Hindlimb muscle (tissue), 1 donor: ENCODE measurements at regions not wholly inside any gene's neighbourhood (a gene's known extent, or its start where the extent isn't known, plus 50 kb on each side); places are given as distances from the start of the nearest gene placed in this dataset.

Source experiments
- DNase-seq: peaks from one replicate; pipeline ENCODE4 v3.0.0-alpha.2; 2013

GRCh38 chr3:162760789-162761188 lies 1264.2 kb downstream of the OTOL1 start:
- DNase-seq = no peak

DNA sequence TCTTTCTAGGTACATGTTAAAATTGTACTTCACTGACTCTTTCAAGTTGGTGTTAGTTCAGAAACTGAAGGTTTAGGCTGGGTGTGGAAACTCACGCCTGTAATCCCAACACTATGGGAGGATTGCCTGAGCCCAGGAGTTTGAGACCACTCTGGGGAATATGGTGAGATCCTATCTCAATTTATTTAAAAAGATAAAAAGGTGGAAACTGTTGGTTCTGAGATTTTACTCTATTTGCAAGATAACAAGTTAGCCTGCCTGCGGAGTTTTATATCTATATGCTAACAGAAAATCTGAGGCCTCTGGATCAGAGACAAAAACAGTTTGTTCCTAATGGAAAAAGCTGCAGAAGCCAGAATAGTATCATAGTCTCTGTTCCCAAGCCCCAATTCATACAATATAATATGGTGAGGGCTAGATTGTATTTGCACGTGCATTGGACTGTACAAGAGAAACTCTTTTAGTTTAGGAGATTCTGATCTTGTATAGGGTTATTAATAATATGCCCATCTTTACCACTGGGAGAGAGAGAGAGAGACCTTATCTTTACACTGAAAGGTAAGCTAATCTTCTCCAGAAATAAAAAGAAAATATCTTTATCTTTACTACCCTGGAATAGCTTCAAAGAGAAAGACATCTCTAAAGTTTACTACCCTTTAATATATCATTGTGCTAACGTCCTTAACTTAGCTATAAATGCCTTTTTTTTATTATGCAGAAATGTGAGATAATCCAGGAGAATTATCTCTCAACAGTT lies 1267.6 kb downstream of the OTOL1 start:
- peak; percentile 27 for DNase-seq

- DNase-seq = no peak
Measured at GRCh38 chr3:162764808-162765071, 1268.1 kb downstream of the OTOL1 start.

DNA sequence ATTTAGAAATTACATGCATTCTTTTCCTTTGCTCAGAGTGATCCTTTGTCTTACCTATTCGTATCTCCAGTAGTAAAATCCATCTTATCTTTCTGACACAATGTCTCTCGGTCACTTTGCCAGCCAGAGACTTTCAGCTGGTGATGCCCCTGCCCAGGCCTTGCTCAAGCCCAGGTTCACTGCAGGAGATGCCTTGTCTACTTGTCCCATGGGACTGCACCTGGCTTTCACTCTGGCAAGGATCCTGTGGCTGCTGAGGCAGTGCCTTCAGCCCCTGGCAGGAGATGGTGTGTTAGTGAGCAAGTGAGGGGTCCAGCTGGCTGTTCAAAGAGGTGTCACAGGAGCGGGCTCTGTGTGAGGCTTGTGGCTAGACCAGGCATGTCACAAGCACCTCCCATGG lies 1268.9 kb downstream of the OTOL1 start:
- DNase-seq = no peak

- DNase-seq = no peak
Measured at GRCh38 chr3:162769564-162769963, 1273.0 kb downstream of the OTOL1 start.

- peak; percentile 21 for DNase-seq
Measured at GRCh38 chr3:162770551-162770950, 1273.9 kb downstream of the OTOL1 start.

DNA sequence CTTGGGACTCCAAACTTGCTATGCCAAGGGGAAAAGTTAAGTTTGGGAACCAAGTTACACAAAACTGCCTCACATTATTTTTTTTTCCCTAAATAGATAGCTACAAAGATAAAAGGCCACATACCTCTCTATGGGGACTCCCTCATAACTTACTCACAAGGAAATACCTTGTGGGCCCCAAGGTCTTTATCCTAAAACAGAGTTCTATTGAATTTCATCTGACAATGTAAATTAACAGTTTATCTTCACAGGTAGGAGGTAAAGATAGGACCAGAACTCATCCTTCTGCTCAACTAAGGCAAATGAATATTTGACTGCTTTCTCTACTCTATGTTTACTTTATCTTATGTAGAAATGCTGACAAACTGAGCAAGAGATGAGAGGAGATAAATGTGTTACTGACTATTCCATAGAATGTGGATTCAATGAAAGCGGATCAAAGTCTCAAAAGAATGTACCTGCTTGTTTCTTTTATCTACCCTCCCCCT lies 1278.0 kb downstream of the OTOL1 start:
- no peak for DNase-seq

GRCh38 chr3:162776148-162776547 lies 1279.5 kb downstream of the OTOL1 start:
- no peak for DNase-seq

GRCh38 chr3:162777118-162777517 lies 1280.5 kb downstream of the OTOL1 start:
- no peak for DNase-seq

DNA sequence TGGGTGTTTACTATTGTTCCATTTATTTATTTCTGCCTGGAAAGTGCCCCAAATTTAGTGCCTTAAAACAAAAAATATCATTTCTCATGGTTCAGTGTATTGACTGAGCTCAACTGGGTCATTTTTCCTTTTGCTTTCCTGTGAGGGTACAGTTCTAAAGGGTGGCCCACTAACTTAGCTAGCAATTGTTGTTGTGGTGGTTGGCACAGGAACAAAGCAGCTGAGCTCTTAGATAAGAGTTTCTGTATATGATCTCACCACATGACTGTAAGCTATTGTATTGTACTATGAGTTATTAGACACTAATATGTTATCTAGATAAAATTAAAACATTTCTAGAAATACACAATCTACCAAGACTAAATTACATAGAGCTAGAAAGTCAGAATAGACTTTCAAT lies 1283.7 kb downstream of the OTOL1 start:
- no peak for DNase-seq

DNA sequence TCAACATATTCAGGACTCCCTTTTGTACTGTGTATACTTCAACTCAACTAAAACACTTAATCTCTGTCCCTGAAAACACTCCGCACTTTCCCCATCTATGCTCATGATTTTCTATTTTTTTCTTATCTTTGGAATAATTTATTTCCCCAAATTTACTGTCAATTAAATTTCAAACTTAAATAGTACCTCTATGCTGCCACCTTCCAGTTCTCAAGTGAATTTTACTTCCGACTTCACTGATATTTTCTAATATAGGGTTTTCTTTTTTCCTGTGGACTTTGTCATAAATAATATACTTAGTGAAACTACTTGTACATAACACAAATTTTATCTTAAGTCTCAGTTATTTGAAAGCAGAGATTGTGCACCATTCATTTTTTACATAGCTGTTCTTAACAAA lies 1303.3 kb downstream of the OTOL1 start:
- no peak for DNase-seq

DNA sequence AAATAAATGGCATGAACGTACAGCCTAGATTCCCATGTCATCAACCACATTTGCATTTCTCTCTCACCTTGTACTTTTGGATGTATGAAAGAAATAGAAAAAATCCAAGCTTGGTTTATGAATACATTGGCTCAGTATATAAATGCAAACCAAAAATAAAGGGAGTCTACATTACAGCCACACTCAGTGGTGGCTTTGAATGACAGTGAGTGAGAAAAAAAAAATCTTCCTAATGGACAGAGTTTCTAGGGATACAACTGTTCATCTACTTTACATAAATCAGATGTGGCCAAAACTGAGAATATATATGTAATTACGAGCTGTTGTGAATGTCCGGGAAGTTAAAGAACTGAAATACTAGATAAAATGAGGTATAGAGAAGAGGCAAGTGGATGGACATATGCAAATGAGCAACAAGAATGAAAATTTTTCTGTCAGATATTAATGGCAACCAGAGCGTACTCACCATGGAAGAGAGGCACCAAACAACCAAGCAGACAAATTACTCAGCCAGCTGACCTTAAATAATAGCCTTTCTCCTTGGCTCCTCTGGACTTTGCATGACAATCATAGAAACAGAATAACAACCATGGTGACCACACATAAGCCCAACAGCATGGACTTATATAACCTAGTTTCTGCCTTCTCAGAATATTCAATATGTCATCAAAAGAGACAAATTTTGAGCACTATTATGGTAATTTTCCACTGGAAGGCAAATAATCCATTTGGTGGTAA lies 1305.8 kb downstream of the OTOL1 start:
- DNase-seq = no peak

- DNase-seq = no peak
Measured at GRCh38 chr3:162810776-162811175, 1314.2 kb downstream of the OTOL1 start.

DNA sequence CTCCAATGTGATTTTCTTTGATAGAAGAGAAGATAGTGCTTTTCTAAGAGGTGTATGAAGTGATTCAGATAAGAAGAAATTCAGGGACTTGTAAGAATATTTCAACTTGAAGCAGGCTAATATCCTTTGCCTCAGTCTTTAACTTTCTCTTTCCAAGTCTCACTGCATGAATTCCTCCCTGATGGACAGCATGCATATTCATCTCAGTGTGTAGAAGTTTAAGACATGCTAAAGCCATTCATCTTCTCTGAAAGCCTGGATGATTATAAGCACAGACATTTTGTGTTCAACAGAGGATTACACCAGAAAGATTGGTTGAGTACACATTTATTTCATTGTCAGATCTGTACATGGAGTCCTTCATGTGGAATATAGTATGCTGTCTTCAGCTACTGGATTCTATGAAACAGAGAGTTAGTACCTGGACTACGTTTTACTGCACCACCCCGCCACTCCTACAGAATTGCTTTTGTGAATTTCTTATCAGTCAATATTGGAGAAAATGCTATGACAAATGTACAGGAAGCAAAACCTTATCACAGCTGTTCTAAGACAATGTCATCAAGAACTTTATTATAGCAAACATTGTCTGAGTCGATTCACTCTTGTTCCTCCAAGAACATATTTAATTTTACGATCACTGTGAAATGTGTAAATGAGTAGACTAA lies 1346.1 kb downstream of the OTOL1 start:
- DNase-seq = no peak

DNA sequence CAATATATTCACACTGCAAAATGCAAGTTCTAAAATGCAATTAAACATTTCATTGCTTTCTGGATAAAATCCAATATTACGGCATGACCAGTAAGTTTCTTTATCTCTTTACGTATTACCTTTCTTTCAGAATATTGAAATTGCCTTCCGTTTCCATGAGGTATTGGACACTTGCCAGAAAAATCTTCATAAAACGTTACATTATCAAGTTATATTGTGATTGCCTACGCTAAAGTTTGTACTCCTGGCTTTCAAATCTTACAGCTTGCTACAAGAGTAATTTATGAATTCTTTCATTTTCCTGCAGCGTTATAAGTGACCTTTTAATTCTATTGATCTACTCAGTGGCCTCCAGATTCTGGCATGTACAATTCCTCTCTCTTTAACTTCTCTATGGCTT lies 1349.3 kb downstream of the OTOL1 start:
- DNase-seq = no peak

- DNase-seq = no peak
Measured at GRCh38 chr3:162847511-162847910, 1350.9 kb downstream of the OTOL1 start.

- no peak for DNase-seq
Measured at GRCh38 chr3:162863579-162863978, 1367.0 kb downstream of the OTOL1 start.

DNA sequence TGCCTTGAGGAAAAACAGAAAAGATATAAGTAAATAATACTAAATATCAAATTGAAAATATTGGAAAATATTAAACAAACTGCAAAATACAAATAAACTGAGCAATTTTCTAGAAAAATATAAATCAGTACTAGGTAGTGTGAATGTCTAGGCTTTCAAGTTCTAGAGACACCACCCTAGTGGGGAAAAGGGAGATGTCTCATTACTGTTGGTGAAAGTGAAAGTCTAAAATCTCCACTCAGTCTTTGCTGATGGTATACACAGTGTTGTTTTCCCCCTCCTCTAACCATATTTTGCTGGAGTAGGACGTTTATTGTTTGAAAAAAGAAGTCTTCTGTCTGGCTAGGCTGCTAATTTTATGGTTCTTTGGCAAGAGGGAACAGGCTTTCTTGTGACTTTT lies 1368.9 kb downstream of the OTOL1 start:
- no peak for DNase-seq

DNA sequence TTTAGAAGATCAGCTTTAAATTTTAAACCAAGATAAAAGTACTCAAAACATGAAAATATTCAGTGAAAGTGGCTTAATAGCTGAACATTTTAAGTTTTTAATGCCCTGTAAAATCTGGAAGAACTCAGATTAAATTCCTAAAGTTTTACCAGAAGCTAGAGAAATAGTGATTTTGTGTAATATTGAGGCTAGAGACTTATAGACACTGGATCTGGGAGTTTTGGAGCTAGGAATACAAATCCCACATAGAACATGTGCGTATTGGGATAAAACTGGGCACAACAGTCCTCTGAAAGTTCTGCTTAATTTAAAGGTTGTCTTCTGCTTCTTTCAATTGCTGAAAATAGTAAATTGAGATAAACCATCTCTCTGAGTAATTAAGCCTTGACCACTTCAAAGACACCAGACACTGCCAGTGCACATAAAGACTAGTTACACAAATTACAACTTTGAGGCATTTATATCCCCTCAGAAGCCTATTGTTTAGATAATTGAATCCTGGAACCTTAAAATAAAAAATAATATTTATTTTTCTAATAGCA lies 1382.5 kb downstream of the OTOL1 start:
- no peak for DNase-seq

DNA sequence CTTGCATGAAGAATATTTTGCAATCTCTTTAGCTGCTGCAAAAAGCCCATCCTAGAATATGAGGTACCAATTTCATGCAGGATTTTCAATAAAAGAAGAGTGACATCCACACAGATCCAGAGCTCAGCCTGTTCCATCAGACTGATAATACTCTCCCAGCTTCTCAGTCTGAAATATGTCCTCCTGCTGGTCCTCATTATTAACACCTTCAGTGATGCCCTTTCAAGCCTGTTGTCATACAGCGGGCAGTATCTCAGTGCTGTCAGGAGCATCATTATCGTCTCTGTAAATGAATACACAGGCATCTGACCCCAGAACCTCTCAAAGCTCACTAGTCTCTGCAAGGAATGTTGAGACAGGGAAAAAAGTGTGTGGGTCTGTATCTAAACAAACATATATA lies 1387.8 kb downstream of the OTOL1 start:
- no peak for DNase-seq

GRCh38 chr3:162892921-162893793 lies 1396.5 kb downstream of the OTOL1 start:
- no peak for DNase-seq

- no peak for DNase-seq
Measured at GRCh38 chr3:162897291-162897690, 1400.7 kb downstream of the OTOL1 start.

- DNase-seq = no peak
Measured at GRCh38 chr3:162932503-162932902, 1435.9 kb downstream of the OTOL1 start.
